HG03159 (cell line): ENCODE measurements at regions not wholly inside any gene's neighbourhood (a gene's known extent, or its start where the extent isn't known, plus 50 kb on each side); places are given as distances from the start of the nearest gene placed in this dataset.
A peak's percentile ranks its signal among the peaks of the same experiment; 100 is the strongest.

Experiments
- ATAC-seq: cut with Tn5 transposase; IDR thresholded peaks from one replicate; pipeline ENCODE4 v1.9.1; 2021; ENCODE audit warnings: mild to moderate bottlenecking, moderate library complexity; ENCODE audit not compliant: unreplicated experiment

GRCh38 chr9:107161338-107161737 is 121.7 kb upstream of the RAD23B start:
- no peak for ATAC-seq

- ATAC-seq = no peak
Observed at GRCh38 chr9:107163370-107163769, 119.7 kb upstream of the RAD23B start.

GRCh38 chr9:107169796-107170195 is 113.3 kb upstream of the RAD23B start:
- ATAC-seq = no peak

- ATAC-seq = no peak
Observed at GRCh38 chr9:107170801-107171200, 112.3 kb upstream of the RAD23B start.

- ATAC-seq = peak; percentile 79
Observed at GRCh38 chr9:107172160-107172978, 110.7 kb upstream of the RAD23B start.

GRCh38 chr9:107172979-107173347 is 110.1 kb upstream of the RAD23B start:
- peak; percentile 40 for ATAC-seq

- ATAC-seq = no peak
Observed at GRCh38 chr9:107173422-107174180, 109.5 kb upstream of the RAD23B start.

- no peak for ATAC-seq
Observed at GRCh38 chr9:107174441-107174840, 108.6 kb upstream of the RAD23B start.

GRCh38 chr9:107175041-107175440 is 108.0 kb upstream of the RAD23B start:
- ATAC-seq = no peak

GRCh38 chr9:107175816-107176435 is 107.2 kb upstream of the RAD23B start:
- no peak for ATAC-seq

GRCh38 chr9:107176436-107177151 is 106.5 kb upstream of the RAD23B start:
- ATAC-seq = no peak

GRCh38 chr9:107177243-107177839 is 105.7 kb upstream of the RAD23B start:
- ATAC-seq = no peak

GRCh38 chr9:107177857-107178256 is 105.2 kb upstream of the RAD23B start:
- ATAC-seq = no peak

GRCh38 chr9:107178293-107178692 is 104.8 kb upstream of the RAD23B start:
- ATAC-seq = no peak

GRCh38 chr9:107180206-107180605 is 102.9 kb upstream of the RAD23B start:
- ATAC-seq = no peak

- ATAC-seq = no peak
Observed at GRCh38 chr9:107183176-107183575, 99.9 kb upstream of the RAD23B start.

- no peak for ATAC-seq
Observed at GRCh38 chr9:107188376-107188775, 94.7 kb upstream of the RAD23B start.

GRCh38 chr9:107190061-107190935 is 92.8 kb upstream of the RAD23B start:
- ATAC-seq = no peak

GRCh38 chr9:107190936-107191290 is 92.2 kb upstream of the RAD23B start:
- no peak for ATAC-seq

GRCh38 chr9:107193251-107193650 is 89.8 kb upstream of the RAD23B start:
- ATAC-seq = no peak
